COLO829 (cell line): ENCODE measurements at regions not wholly inside any gene's neighbourhood (a gene's known extent, or its start where the extent isn't known, plus 50 kb on each side); places are given as distances from the start of the nearest gene placed in this dataset.

ENCODE experiments used
- DNase-seq: peaks from one replicate; pipeline ENCODE4 v3.0.0; 2012; ENCODE audit warnings: low spot score

- no peak for DNase-seq
Measured at GRCh38 chr22:27626675-27627443, 174.7 kb downstream of the MN1 start.

GRCh38 chr22:27627444-27627833 is 174.1 kb downstream of the MN1 start:
- DNase-seq: no peak

GRCh38 chr22:27627901-27628300 is 173.7 kb downstream of the MN1 start:
- DNase-seq: no peak

GRCh38 chr22:27628341-27628740 is 173.2 kb downstream of the MN1 start:
- DNase-seq: no peak

GRCh38 chr22:27628891-27629631 is 172.5 kb downstream of the MN1 start:
- no peak for DNase-seq

GRCh38 chr22:27629908-27630673 is 171.5 kb downstream of the MN1 start:
- DNase-seq: no peak

GRCh38 chr22:27630754-27631153 is 170.8 kb downstream of the MN1 start:
- DNase-seq: no peak

- DNase-seq: no peak
Measured at GRCh38 chr22:27631641-27632040, 169.9 kb downstream of the MN1 start.

GRCh38 chr22:27632451-27633295 is 168.9 kb downstream of the MN1 start:
- no peak for DNase-seq

- DNase-seq: no peak
Measured at GRCh38 chr22:27633296-27633871, 168.2 kb downstream of the MN1 start.

GRCh38 chr22:27634043-27634740 is 167.4 kb downstream of the MN1 start:
- DNase-seq: no peak

GRCh38 chr22:27635435-27635834 is 166.1 kb downstream of the MN1 start:
- DNase-seq: no peak

GRCh38 chr22:27635852-27636251 is 165.7 kb downstream of the MN1 start:
- no peak for DNase-seq

- DNase-seq: no peak
Measured at GRCh38 chr22:27636716-27637508, 164.6 kb downstream of the MN1 start.

- no peak for DNase-seq
Measured at GRCh38 chr22:27637604-27638003, 164.0 kb downstream of the MN1 start.

- DNase-seq: no peak
Measured at GRCh38 chr22:27638329-27639233, 163.0 kb downstream of the MN1 start.

- DNase-seq: no peak
Measured at GRCh38 chr22:27639248-27640086, 162.1 kb downstream of the MN1 start.
